Gastroesophageal sphincter (tissue), 4 donors: ENCODE measurements at regions not wholly inside any gene's neighbourhood (a gene's known extent, or its start where the extent isn't known, plus 50 kb on each side); places are given as distances from the start of the nearest gene placed in this dataset.

Source experiments
- ATAC-seq: fragments of 150-250 bp; one replicate; pipeline ENCODE4 v1.9.1; 2016; ENCODE audit warnings: mild to moderate bottlenecking, moderate library complexity
- H3K27ac ChIP-seq, 4 donors: fragments of 200-600 bp; sonication (generic) in 3 of 4; 1 replicate in 3 of 4; 2 replicates in 1 of 4; pipeline ENCODE4 v1.5.1; 2016 to 2019
- H3K27me3 ChIP-seq: fragments of 200-600 bp; sonication (generic); one replicate; pipeline ENCODE4 v1.5.1; 2019
- H3K36me3 ChIP-seq, 2 donors: fragments of 200-600 bp; sonication (generic); one replicate each; pipeline ENCODE4 v1.5.1; 2019; ENCODE audit warnings: control low read depth in 1 of 2
- H3K4me1 ChIP-seq, 3 donors: fragments of 200-600 bp; sonication (generic); 1 replicate in 2 of 3; 2 replicates in 1 of 3; pipeline ENCODE4 v1.5.1; 2016 to 2019; ENCODE audit warnings: control low read depth in 2 of 3
- H3K4me3 ChIP-seq, 2 donors: fragments of 200-600 bp; sonication (generic); one replicate each; pipeline ENCODE4 v1.5.1; 2019; ENCODE audit warnings: mild to moderate bottlenecking in 1 of 2, moderate library complexity in 1 of 2
- H3K9me3 ChIP-seq, 3 donors: fragments of 200-600 bp; sonication (generic); one replicate each; pipeline ENCODE4 v1.5.1; 2017 to 2019; ENCODE audit warnings: control low read depth in 2 of 3
- EP300 ChIP-seq: sonication (generic); formaldehyde crosslinking; IDR thresholded peaks from one replicate; pipeline ENCODE4 v1.6.1; 2017; ENCODE audit warnings: antibody characterized with exemption, mild to moderate bottlenecking
- POLR2A ChIP-seq, 2 donors: fragments of 450-650 bp; IDR thresholded peaks; one replicate each; pipeline ENCODE4 v1.6.1; 2017; ENCODE audit warnings: antibody characterized with exemption in 2 of 2, mild to moderate bottlenecking in 2 of 2, moderate library complexity in 1 of 2
- POLR2AphosphoS5 ChIP-seq: sonication (generic); formaldehyde crosslinking; IDR thresholded peaks from one replicate; pipeline ENCODE4 v1.6.1; 2017; ENCODE audit warnings: antibody characterized with exemption
- WGBS, 2 donors: methylation state at CpG; one replicate each; pipeline ENCODE4 v1.1.5; 2018; ENCODE audit warnings: low coverage in 1 of 2; 5-methylcytosine and 5-hydroxymethylcytosine counted together
- TF ChIP-seq, protein P1 (sequence below), 4 experiments: fragments of 200-600 bp in 2 of 4; fragments of 450-650 bp in 2 of 4; sonication (generic) in 1 of 4; IDR thresholded peaks; one replicate each; pipeline ENCODE4 v1.5.1; 2017 to 2019; ENCODE audit warnings: antibody characterized with exemption in 4 of 4, mild to moderate bottlenecking in 2 of 4, moderate library complexity in 2 of 4

GRCh38 chr10:128880159-128880725 is 586.8 kb upstream of the MGMT start:
- Histone ChIP-seq H3K4me1 (no peaks in the 10 kb centered on the region), H3K27me3 (no peaks in the 10 kb centered on the region), H3K9me3 (no peaks in the 10 kb centered on the region), H3K27ac (no peak overlapping the region), H3K36me3 (no peaks in the 10 kb centered on the region), H3K4me3 (no peak overlapping the region)
- TF ChIP-seq, protein P1, sequence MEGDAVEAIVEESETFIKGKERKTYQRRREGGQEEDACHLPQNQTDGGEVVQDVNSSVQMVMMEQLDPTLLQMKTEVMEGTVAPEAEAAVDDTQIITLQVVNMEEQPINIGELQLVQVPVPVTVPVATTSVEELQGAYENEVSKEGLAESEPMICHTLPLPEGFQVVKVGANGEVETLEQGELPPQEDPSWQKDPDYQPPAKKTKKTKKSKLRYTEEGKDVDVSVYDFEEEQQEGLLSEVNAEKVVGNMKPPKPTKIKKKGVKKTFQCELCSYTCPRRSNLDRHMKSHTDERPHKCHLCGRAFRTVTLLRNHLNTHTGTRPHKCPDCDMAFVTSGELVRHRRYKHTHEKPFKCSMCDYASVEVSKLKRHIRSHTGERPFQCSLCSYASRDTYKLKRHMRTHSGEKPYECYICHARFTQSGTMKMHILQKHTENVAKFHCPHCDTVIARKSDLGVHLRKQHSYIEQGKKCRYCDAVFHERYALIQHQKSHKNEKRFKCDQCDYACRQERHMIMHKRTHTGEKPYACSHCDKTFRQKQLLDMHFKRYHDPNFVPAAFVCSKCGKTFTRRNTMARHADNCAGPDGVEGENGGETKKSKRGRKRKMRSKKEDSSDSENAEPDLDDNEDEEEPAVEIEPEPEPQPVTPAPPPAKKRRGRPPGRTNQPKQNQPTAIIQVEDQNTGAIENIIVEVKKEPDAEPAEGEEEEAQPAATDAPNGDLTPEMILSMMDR (IDR thresholded peaks at IDR 0.05): no peak
- TF ChIP-seq POLR2AphosphoS5: no peak
- no peak for TF ChIP-seq EP300
- no peak for TF ChIP-seq POLR2A (IDR thresholded peaks at IDR 0.05)
- no peak for ATAC-seq
- 56% methylated on average over 4 of the region's 4 CpGs; no CpG with 5 or more reads in 1 of the 2 donors for WGBS, 2 donors

- 95 to 100% methylated on average over 1 to 3 of the region's 3 CpGs for WGBS, 2 donors
- no peaks in the 10 kb centered on the region for H3K36me3 ChIP-seq
- no peak for ATAC-seq
Measured at GRCh38 chr10:128881086-128881485, 586.0 kb upstream of the MGMT start.

GRCh38 chr10:128883231-128884032 is 583.6 kb upstream of the MGMT start:
- no peak overlapping the region for H3K27ac ChIP-seq
- ATAC-seq: no peak
- H3K36me3 ChIP-seq: no peaks in the 10 kb centered on the region
- H3K9me3 ChIP-seq: peaks cover 0 to 8% (median 0%) of the 10 kb centered on the region in 3 donors
- no peaks in the 10 kb centered on the region for H3K27me3 ChIP-seq
- no peak overlapping the region for H3K4me3 ChIP-seq
- no peaks in the 10 kb centered on the region for H3K4me1 ChIP-seq
- WGBS, 2 donors: 52 to 74% methylated on average over 3 to 12 of the region's 13 CpGs
- TF ChIP-seq POLR2AphosphoS5 (no peak), EP300 (no peak), POLR2A (IDR thresholded peaks at IDR 0.05) (no peak)
- TF ChIP-seq, protein P1 (IDR thresholded peaks at IDR 0.05): no peak

More at GRCh38 chr10:128881086-128881485, 586.0 kb upstream of the MGMT start:
- no peaks in the 10 kb centered on the region for H3K9me3 ChIP-seq
- H3K27me3 ChIP-seq: no peaks in the 10 kb centered on the region
- TF ChIP-seq, protein P1 (IDR thresholded peaks at IDR 0.05): no peak
- H3K4me1 ChIP-seq: no peaks in the 10 kb centered on the region
- no peak overlapping the region for H3K4me3 ChIP-seq
- H3K27ac ChIP-seq: no peak overlapping the region

DNA sequence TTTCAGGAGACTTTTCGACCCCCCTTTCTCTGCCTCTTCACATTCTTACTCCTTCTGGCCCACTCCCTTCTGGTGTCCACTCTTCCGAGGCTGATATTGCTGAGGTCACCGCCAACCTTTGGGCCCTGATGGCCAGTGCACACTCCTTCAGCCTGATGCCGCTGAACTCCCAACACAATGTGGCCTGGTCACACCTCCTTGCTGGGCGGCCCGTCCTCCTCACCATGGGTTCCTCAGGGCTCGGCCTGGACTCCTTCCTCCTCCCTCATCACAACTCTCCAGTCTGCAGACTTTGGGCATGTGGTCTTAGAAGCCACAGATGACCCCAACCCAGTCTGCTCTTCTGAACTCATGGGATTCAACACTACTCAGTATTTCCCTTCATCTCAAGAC is 583.0 kb upstream of the MGMT start:
- Histone ChIP-seq H3K4me3 (no peak overlapping the region), H3K27ac (no peak overlapping the region), H3K9me3 (peaks cover 0 to 9% (median 0%) of the 10 kb centered on the region in 3 donors), H3K4me1 (no peaks in the 10 kb centered on the region), H3K27me3 (no peaks in the 10 kb centered on the region), H3K36me3 (no peaks in the 10 kb centered on the region)
- ATAC-seq: no peak
- TF ChIP-seq POLR2A (IDR thresholded peaks at IDR 0.05) (no peak), POLR2AphosphoS5 (no peak), EP300 (no peak)
- TF ChIP-seq, protein P1 (IDR thresholded peaks at IDR 0.05): no peak
- WGBS, 2 donors: 93 to 96% methylated on average over 3 to 6 of the region's 7 CpGs
